NCI-H1694 treated with DMSO at 0.1 percent for 48 hours (cell line): ENCODE measurements at regions not wholly inside any gene's neighbourhood (a gene's known extent, or its start where the extent isn't known, plus 50 kb on each side); places are given as distances from the start of the nearest gene placed in this dataset.

ENCODE experiments used
- DNase-seq: peaks from one replicate; lab custom pipeline; 2025; lab: John Stamatoyannopoulos, UW

DNA sequence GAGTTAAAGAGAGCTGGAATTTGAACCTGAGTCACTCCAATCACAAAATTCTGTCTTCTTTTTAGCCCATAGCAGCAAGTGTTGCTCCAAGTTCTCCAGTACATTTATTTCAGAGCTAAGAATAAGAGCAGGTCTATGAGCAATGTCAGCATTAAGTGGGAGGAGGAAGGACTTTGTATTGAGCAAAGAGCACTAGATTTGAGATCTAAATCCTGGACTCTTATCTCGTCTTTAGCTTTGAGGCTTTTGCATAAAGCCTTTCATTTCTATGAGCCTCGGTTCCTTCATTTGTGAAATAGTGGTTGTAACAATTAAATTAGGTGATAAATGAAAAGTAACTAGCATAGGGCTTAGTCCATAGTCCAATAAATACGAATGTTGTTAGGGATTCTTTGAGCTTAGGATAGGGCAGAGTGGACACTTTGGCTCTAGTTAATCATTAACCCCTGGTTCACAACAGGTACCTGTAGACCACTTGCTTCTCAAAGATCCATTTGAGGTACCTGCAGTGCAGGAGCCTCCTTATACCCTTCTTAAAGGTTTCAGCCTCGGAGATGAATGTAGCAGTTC lies 464.1 kb upstream of the KLF4 start:
- no peak for DNase-seq

DNA sequence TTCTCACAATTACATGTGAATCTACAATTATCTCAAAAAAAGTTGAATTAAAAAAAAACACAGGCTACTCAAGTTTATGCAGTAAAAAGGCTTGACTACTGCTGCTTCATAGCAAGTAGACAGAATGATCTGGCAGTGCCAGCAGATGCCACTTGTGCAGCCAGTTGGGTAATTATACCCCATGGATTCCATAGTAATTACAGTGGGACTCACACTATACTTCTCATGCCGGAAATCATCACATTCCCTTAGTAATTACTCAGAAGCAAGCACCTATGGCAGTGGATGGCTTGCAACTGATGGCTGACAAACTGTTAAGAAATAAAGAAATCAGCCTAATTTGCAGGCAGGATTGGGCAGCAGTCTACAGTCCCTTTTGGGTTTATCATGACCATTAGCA lies 463.2 kb upstream of the KLF4 start:
- no peak for DNase-seq

DNA sequence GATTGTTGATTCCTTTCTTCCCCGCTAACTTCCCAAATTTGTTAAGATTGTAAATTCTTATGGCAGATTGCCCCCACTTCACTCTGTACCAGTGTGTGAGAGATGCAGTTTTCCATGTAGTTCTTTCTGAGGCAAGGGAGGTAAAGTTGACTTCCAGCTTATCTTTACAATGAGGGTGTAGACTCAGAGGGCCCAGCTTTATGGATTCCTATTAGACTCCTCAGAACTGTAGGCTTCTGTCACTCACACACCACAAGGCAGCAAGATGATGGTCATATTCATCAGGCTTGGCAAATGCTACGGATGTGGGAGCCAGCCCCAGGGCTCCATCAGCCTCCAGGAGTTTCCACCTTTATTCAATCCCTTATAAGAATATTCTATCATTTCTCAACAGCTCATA lies 461.9 kb upstream of the KLF4 start:
- DNase-seq: no peak

DNA sequence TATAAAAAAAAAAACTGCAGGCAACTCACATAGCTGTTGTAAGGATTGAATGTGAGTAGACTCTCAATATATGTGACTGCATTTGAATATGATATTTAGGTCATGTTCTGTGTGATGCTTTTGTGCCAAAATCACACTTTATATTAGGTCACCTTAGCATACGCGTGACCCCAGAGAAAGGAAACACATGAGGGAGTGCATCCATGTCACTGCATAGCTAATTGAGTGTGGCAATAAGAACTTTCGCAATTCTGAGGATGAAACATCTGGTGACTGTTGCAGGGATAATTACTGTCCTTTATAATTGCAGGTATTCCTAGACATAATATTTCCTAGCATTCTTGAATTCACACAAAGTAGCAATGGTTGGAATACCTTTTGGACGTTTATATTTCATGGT lies 459.5 kb upstream of the KLF4 start:
- DNase-seq: no peak

DNA sequence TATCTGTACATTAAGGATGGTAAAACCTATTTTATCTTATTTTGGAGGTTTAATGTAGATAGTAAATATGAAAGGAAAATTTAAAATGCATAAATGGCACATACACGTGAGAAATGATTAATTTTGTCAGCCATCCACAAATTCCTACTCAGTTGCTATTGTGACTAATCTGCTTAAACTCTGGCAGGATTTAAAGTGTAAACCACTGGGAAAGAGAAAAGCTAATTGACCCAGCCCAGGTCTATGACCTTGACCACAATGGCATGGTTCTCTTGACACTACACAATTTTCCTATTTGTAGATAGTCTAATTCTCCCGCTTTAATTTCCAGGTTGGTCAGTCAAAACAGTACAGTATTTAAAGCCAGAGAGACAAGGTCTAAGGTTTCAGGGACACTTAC lies 459.0 kb upstream of the KLF4 start:
- no peak for DNase-seq

DNA sequence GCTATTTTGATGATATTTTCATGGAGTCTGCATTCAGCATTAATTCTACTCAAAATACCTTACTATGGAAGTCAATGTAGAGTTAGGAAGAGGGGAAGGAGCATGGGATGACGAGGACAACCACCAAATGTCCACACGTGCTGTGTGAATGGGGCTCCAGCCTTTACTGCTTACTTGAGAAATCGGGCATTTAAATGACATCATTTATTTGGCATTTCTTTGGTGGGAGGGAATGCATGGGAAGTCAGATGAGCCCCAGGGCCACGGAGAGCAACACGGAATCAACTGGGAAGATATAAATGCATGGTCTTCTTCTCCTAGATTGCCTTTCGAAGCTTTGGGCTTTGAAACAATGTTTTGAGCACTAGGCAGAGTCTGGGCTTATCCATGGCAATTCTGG lies 458.5 kb upstream of the KLF4 start:
- DNase-seq: no peak

DNA sequence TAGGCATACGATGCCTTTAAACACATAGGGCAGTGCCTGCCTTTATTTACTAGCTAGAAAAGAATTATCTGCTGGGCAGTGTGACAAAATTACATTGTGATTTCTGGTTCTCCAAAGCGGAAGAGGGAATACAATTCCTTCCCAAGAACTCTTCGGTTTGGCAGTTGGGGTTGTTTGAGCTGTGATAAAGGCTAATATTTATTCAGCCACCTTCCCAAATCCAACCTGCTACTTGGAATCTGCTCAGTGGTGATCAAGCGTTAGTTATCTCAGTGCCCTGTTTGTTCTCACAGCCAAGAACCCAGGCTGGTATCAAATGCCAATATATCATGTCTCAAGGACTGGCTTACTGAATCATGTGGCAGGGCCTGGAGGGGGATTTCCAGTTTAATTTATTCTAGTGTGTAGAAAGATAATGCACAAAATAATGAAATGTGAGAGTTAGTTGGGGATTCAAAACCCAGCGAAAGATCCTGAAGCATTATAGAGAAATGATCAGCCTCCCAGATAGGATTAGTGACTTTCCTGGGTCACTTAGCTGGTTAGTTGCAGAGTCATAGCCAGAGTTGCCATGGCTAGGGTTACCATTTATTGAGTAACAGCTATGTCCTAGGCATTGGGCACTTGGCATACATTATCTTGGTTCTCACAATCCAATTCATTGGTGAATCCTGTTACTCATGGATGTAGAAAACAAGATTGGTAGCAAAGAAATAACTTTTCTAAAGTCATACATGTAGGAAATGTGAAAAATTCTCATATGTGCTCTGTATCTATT lies 457.0 kb upstream of the KLF4 start:
- no peak for DNase-seq

DNA sequence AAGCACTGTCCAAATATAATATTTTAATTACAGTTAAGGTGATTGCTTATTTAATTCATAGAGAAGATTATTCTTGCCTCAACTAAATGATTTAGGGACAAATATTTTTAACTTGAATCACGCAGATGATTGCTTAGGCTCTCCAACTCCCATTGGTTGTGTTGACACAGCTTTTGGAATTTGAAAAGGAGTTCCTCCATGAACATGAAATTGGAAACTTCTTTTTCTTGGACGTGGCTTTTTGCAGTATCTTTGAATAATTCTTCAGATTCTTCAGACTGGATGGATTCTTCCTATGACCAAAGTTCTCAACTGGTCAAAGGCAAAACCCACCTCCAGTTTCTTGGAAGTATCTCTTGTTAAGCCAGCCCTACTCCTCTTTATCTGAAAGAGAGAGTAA lies 456.4 kb upstream of the KLF4 start:
- DNase-seq: no peak

DNA sequence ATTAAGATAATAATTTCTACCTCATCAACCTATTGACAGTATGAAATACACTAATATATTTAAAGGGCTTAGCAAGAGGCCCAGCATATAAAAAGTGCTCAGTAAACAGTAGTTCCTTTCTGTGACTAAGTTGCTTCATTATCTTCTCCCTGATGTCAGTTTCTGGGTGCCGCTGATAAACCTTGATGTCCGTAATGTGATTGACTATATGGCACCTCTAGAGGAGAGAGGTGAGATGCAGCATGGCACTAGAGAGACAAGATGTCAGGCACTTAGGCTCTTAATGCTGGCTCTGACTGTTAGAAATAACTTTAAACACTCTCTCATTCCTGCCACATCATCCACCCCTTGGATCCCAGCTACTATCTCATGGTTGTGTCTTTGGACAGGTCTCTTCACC lies 455.9 kb upstream of the KLF4 start:
- no peak for DNase-seq

DNA sequence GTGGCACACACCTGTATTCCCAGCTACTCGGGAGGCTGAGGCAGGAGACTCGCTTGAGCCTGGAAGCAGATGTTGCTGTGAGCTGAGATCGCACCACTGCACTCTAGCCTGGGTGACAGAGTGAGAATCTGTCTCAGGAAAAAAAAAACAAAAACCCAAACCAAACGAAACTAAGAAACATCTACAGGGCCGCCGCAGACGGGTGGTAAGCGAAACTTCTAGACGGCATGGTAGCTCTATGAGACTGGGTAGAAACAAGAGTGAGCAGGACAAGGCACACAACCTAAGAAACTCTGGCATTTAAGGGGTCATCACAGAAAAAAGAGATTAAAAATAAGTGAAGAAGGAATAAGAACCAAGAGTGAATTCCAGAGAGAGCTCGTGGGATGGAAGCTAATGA lies 454.8 kb upstream of the KLF4 start:
- DNase-seq: no peak

DNA sequence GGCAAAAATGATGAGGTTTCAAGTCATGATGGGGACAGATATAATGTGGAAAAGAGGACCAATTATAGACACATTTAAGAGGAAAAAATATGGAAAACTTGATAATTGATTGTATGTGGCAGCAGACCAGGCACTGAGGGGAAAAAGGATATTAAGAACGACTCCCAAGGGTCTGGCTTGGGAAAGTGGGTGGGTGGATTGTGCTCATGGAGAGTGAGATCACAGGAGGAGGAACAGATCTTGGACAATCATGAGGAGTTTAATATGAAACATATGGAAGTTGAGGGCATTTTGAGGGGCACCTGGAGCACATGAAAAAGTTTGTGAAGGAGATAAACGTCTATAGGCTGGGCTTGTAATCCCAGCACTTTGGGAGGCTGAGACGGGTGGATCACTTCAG lies 454.3 kb upstream of the KLF4 start:
- DNase-seq: no peak

DNA sequence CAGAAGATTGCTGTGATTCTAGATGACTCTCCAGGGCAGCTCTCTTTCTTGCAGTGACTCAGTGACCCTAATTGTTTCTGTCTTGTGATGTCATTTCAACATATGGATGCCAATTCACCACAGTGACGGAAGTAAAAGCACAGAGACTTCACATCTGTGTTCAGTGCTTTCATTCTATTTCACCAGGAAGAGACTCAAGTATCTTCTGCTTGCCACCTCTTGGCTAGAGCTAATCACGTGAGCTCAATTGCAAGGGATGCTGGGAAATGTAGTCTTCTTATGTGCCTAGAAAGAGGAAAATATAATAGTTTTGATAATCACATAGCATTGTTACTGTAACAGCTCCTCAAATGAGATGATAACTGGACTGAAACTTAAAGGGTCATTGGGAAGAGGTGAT lies 453.3 kb upstream of the KLF4 start:
- no peak for DNase-seq

DNA sequence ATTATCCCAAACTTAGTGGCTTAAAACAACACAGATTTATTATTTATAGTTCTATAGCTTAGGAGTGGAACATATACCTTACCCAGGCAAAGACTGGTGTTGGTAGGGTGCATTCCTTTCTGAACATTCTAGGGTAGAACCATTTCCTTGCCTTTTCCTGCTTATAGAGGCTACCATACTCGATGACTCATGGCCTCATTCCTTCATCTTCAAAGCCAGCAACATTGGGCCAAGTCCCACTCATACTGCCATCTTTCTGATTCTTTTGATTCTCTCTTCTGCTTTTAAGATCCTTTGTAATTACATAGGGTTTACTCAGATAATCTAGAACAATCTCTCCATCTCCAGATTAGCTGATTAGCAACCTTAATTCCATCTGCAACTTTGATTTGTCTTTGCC lies 452.7 kb upstream of the KLF4 start:
- DNase-seq: no peak

DNA sequence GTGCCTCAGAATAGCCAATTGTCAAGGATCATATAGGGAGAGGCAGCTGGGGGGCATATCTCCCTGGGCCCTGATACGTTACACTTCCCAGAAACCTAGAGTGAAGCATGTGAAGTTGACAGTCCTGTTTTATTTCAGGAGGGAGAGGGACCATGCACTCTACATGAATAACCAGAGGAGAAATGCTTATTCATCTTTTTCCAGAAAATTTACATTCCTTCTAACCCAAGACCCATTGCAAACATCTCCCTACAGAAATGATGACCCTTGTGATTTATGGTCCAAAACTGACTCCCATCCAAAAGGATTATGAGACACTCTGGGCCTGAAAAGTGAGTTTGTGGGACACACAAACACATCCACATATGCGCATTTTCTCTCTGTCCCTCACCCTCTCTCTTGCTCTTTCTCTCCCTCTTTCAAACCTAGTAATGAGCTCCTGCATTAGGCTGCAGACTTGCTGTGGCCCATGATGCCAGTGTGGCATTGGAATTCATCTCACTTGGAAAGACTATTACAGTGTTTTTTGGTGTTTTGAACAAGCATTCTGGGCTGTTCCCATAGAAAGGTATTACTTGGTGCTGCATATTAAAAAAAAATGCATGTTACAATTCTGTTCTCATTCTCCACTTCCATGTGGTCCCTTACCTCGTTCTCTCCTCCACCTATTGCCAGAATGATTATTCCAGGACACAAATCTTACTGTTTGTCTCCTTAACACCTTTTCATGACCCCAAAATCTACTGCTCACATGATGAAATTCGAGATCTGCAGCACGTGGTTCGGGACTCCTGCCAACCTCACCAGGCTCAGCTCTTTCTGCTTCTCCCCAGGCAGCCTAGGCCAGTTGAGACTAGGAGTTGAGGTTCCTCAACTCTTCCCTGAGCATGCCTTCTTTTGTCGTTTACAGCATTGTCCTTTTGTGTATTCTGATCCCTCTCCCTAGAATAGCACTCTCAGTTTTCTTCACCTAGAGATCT lies 451.3 kb upstream of the KLF4 start:
- DNase-seq: no peak

DNA sequence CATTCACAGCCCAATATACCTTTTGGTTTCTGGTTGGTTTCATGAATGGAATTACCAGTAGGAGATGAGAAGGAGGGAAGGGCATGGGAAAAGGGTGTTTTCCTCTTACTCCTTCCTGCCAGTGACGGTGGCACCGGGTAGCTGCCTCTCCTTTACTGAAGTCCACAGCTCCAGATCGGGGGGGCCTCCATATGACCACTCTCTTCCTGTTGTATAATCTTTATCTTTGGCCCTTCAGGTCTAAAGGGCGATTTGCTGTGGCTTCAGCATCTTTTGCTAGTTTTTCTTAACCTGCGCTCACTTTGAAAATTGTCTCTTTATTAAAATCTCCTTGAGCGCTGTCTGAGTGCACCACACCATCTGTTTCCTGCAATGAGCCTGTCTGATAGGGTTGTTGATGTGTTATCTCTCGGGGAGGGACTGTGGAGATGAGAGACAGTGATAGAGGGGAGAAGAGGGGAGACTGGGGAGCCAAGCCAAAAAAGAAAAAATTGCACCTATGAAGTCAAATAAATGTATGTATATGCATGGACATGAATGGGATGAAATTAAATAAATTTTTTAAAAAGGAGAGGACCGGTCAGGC lies 449.3 kb upstream of the KLF4 start:
- no peak for DNase-seq

DNA sequence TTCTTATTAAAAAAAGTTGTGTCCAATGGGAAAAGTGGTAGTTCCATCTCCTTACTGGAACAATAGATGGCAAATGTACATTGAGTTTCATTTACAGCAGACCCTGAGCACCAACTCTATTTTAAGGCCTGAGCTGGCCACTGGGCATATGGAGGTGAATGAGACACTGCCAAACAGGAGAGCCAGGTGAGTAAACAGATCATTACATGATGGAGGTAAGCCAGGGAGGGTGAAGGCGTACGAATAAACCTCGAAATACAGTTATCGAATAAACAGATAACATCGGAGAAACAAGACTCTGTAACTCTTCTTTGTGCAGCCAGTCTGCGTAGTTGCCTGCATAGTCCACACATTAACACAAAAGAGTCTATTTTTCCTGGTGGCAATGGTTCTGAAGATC lies 446.4 kb upstream of the KLF4 start:
- DNase-seq: no peak

DNA sequence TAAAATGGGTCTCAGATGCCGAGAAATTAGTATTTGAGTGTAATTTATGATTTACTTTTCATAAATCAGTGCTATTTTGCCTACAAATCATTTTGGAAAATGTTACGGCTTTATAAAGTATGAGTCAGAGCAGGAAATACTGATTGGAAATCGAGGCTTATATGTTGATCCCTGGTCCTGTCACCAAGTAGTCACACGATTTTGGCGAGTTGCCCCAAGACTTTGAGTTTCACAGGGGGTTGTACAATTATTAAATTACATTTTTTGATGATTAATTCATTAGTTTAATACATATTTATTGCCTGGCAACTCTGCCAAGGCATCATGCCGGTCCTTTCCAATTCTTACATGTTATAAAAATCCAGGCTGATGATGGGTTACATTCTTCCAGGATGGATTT lies 443.9 kb upstream of the KLF4 start:
- DNase-seq: no peak

DNA sequence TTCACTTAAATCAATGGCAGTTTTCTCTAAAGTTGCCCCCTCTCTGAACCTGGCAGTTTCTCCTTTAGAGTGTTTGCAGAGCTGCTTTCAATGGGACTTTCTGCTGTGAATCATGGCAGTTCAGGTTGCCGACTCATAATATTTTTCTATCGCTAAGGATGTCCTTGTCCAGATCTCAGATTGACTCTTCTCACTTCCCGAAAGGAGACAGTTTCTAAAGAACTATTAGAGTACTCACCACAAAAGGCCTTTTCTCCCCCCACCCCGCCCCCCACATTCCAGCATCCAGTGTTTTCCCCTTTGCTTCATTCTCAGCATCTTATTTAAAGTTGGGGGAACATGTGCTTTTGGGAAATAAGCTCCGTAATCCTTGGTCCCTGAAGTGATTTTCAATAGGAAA lies 443.5 kb upstream of the KLF4 start:
- no peak for DNase-seq

DNA sequence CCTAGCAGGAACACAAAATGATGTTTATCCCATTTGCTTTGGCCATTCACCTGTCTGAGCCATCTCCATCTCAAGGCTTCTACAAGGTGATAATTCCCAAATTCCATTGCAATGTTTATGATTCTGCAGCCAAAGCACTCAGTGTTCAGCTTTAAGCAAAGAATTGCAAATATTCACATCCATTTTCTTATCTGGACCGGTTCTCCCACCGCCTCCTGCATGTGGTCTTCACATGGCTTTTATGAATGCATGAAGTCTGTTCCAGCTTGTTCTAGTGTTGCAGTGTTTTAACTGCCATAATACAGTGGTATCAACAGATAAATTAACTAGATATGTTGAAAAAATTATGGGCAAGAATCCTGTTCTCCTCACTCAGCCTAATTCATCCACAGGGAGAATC lies 443.0 kb upstream of the KLF4 start:
- DNase-seq: no peak

DNA sequence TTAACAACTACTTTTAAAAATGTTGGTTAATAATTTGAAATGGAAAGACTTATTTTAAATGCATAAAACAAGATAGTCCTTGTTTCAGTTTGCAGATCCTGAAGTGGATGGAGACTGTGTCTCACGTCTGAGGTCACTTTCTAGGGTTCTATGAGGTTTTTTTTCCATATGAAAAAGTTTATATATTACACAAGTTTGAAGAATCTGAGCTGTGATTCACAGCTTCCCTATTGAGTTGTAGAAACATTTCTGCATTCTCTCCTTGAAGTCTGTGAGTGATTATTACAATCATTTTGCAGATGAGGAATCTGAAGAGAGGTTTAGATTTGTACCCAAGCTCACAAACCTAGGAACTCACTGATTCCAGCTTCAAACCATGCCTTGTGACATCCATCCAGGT lies 442.5 kb upstream of the KLF4 start:
- no peak for DNase-seq

DNA sequence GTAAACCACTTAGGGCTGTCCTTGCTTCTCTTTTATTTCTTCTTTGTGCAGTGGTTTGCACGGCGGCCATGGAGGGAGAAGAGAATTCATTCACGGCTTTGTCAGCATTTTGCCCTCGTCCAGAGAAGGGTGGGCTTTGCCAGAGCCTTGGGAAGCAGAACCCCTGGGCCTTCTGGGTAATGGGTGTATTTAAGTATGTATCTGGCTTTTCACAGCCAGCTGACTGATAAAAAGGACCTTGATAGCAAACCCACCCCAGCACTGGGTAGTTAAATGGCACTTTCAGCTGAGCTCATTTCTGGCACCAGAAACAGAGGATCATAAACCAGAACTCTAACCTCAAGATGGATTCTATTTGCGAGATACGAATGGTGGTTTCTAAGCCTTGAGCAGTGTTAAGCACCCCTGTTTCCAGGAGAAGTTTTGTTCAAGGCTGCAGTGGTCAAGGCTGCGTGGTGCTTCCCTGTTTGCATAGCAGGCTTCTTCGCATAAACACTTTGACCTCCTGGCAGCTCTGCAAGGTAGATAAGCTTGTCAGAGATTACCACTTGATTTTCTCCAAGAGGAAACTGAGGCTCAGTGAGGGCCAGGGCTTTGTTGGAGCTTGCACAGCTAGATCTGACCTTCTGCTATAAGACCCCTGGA lies 441.6 kb upstream of the KLF4 start:
- no peak for DNase-seq

DNA sequence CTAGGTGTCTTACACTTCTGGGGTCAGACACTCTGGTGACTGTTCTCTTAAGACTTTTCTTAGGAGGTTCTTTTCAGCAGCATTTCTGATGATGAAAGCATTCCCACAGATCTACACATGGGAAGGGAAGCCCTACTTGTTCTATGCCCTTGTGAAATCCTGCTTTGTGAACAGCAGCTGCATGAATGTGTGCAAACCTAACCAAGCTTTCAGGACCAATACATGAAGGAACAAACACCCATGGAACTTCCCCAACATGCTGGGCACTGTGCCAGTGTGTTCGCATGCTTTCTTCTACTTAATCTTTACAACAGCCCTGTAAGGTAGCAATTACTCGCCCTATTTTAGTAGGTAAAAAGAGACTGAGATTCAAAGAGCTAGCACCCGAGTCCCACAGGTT lies 439.9 kb upstream of the KLF4 start:
- DNase-seq: no peak
